Lower lobe of right lung (tissue), 2 donors: ENCODE measurements at regions not wholly inside any gene's neighbourhood (a gene's known extent, or its start where the extent isn't known, plus 50 kb on each side); places are given as distances from the start of the nearest gene placed in this dataset.
A peak's percentile ranks its signal among the peaks of the same experiment; 100 is the strongest.
"Not testable (repeated sequence)": the region's sequence is repeated elsewhere in the genome, so short reads cannot be mapped to it uniquely, and the experiment has no call there.

Source experiments
- ATAC-seq, 2 donors: fragments of 200-7000 bp; cut with Tn5 transposase; one replicate each; pipeline ENCODE4 v1.9.1; 2020 to 2022; ENCODE audit warnings: mild to moderate bottlenecking in 2 of 2, moderate library complexity in 2 of 2
- DNase-seq: peaks from one replicate; pipeline ENCODE4 v3.0.0-alpha.2; 2020
- H3K27ac ChIP-seq: fragments of 200-600 bp; one replicate; pipeline ENCODE4 v1.8.0; 2022
- H3K27me3 ChIP-seq: fragments of 200-600 bp; one replicate; pipeline ENCODE4 v1.8.0; 2022; ENCODE audit warnings: low read depth
- H3K36me3 ChIP-seq: fragments of 200-600 bp; one replicate; pipeline ENCODE4 v1.8.0; 2022; ENCODE audit warnings: mild to moderate bottlenecking
- H3K4me1 ChIP-seq: fragments of 200-600 bp; one replicate; pipeline ENCODE4 v1.8.0; 2022
- H3K4me3 ChIP-seq: fragments of 200-600 bp; one replicate; pipeline ENCODE4 v1.8.0; 2022; ENCODE audit warnings: mild to moderate bottlenecking
- H3K9me3 ChIP-seq: fragments of 200-600 bp; one replicate; pipeline ENCODE4 v1.8.0; 2022
- CTCF ChIP-seq: fragments of 200-600 bp; IDR thresholded peaks from one replicate; pipeline ENCODE4 v1.8.0; 2022; ENCODE audit warnings: antibody characterized with exemption, mild to moderate bottlenecking
- intact Hi-C: fragments of 100-400 bp; cut with DNase I; formaldehyde crosslinking; loops from one replicate; pipeline ENCODE4 v1.11.0; 2022
- donor health status: DM: no; HTN: yes; CAD: no; lungs with severe emphysema.

DNA sequence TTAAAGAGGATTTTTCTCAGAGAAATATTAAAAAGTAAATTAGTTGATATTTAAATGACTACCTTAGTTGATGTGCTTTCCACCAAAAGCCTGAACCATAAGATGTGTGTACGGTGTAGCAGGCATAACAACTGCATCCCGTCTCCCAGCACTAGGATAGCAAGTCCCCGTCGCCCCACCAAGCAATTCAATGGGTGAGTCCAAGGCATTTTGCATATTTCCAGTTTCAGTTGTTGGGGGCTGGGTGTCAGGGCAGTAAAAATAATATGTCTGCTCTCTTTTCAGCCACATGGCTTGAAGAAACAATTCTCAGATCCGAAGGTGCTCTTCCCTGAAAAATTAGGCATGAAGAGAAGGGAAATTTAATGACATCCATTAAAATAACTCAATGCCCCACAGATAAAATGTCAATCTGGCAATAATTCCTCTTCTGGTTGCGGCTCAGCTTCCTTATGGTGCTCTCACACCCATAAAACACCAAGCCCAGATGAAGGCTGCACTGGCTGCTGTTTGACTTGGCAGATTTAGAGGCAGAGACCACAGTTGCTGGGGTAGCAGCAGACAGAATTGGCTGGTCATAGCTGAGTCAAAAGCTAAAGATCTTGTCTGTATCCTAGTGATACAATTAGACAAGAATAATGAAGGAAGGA, 124.4 kb upstream of the ADCY2 start:
- Histone ChIP-seq H3K4me1 (no peaks in the 10 kb centered on the region), H3K9me3 (no peaks in the 10 kb centered on the region), H3K36me3 (no peaks in the 10 kb centered on the region), H3K4me3 (no peak overlapping the region), H3K27me3 (no peaks in the 10 kb centered on the region), H3K27ac (no peak overlapping the region)
- intact Hi-C loops, result no loop called here
- no peak for DNase-seq
- no peak for TF ChIP-seq CTCF
- ATAC-seq, result no peak

GRCh38 chr5:7272408-7272965, 123.5 kb upstream of the ADCY2 start:
- H3K27me3 ChIP-seq, result no peaks in the 10 kb centered on the region
- H3K9me3 ChIP-seq, result no peaks in the 10 kb centered on the region
- H3K4me3 ChIP-seq, result no peak overlapping the region
- DNase-seq (no peak), ATAC-seq (no peak)
- H3K36me3 ChIP-seq, result no peaks in the 10 kb centered on the region
- H3K27ac ChIP-seq, result no peak overlapping the region
- TF ChIP-seq CTCF, result no peak
- no peaks in the 10 kb centered on the region for H3K4me1 ChIP-seq
- intact Hi-C loops, result no loop called here

DNA sequence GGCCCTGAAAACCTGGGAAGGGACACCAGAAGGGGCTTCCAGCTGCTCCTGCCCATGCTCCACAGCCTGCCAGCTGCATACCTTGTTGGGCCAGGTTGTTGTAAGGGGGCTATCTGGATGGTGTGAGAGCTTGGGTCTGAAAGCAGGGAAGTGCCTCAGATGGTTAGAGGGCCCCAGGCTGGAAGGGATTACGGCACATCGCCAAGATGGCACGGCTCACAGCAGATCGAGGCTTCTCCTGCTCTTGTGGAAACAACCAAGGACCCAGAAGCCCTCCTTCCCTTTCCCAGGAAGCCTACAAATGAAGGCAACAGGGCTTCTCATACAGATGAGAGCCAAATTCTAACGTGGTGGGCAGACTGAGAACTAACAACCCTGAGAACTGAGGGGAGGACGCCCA, 121.7 kb upstream of the ADCY2 start:
- ATAC-seq, result no peak
- Histone ChIP-seq H3K9me3 (no peaks in the 10 kb centered on the region), H3K27ac (no peak overlapping the region), H3K36me3 (no peaks in the 10 kb centered on the region), H3K4me3 (no peak overlapping the region), H3K4me1 (no peaks in the 10 kb centered on the region), H3K27me3 (no peaks in the 10 kb centered on the region)
- intact Hi-C loops, result no loop called here
- TF ChIP-seq CTCF, result no peak
- DNase-seq, result no peak

DNA sequence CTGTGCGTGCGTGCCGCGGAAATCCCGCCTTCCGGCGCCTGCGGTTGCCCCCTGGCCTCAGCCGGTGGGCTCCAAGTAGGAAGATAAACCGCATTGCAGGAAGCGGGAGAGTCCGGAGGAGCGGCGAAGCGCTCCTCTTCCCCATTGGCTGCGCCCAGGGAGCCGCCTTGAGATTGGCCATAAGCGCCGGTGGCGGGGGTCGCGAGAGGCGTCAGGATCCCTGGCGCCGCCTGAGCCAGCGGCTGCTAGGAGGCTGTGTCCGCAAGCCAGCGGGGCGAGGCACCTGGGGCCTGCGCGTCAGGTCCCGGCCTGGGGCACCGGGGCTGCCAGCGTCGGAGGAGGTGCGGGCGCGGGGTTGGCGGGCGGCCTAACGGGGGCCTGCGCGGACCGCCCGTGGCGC, 106.3 kb upstream of the ADCY2 start:
- intact Hi-C loops, H3K9me3 ChIP-seq, DNase-seq, H3K36me3 ChIP-seq, H3K27ac ChIP-seq, H3K4me3 ChIP-seq, H3K27me3 ChIP-seq, H3K4me1 ChIP-seq: not testable (repeated sequence)
- peak in 1 of 2 donors; percentile 9 for ATAC-seq

DNA sequence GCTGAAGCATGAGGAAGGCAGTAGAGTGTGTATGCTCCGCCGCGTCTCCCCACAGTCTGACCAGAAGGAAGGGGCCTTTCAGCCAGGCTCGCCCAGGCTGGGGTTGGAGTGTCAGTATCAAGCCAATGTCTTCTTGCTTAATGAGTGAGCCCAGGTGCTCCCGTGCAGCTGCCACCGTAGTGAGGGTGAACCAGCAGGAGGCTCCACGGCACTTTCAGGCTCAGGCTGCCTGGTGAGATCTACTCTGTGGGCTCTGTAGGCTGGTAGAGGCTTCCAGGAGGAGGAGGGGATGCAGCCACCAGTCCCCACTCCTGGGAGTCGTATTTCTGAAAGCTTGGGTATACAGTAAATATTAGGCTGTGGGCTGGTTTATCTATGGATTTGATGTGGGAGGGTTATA, 98.1 kb upstream of the ADCY2 start:
- DNase-seq, H3K27ac ChIP-seq, H3K4me1 ChIP-seq, H3K27me3 ChIP-seq, H3K4me3 ChIP-seq, intact Hi-C loops, H3K36me3 ChIP-seq, H3K9me3 ChIP-seq, ATAC-seq: not testable (repeated sequence)

DNA sequence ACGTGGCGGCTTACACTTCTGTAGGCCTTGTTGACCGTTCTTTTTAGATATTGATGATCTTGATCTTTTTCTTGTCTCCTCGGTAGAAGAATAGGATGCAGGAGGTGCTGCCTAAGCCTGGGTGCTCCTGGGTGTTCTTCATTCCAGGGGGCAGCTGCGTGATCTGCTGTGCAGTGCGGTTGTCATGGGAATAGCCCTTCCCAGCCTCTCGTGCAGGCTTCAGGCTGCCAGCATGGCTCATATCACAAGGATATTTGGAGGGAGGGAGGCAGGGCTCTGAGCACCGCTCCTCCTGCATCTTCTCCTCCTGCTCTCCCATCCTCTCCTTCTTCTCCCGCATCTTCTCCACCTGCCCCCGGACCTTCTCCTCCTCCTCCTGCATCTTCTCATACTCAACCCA, 96.2 kb upstream of the ADCY2 start:
- ATAC-seq, H3K4me3 ChIP-seq, H3K4me1 ChIP-seq, H3K27ac ChIP-seq, H3K9me3 ChIP-seq, H3K36me3 ChIP-seq, intact Hi-C loops, DNase-seq, H3K27me3 ChIP-seq: not testable (repeated sequence)

GRCh38 chr5:7305000-7305674, 90.8 kb upstream of the ADCY2 start:
- H3K36me3 ChIP-seq, intact Hi-C loops, DNase-seq, H3K27me3 ChIP-seq, H3K4me1 ChIP-seq, H3K27ac ChIP-seq, H3K4me3 ChIP-seq, ATAC-seq, H3K9me3 ChIP-seq: not testable (repeated sequence)

- H3K36me3 ChIP-seq, H3K27ac ChIP-seq, H3K4me3 ChIP-seq, DNase-seq, ATAC-seq, H3K27me3 ChIP-seq, H3K4me1 ChIP-seq, intact Hi-C loops, H3K9me3 ChIP-seq: not testable (repeated sequence)
Measured at GRCh38 chr5:7306556-7306955, 89.4 kb upstream of the ADCY2 start.

DNA sequence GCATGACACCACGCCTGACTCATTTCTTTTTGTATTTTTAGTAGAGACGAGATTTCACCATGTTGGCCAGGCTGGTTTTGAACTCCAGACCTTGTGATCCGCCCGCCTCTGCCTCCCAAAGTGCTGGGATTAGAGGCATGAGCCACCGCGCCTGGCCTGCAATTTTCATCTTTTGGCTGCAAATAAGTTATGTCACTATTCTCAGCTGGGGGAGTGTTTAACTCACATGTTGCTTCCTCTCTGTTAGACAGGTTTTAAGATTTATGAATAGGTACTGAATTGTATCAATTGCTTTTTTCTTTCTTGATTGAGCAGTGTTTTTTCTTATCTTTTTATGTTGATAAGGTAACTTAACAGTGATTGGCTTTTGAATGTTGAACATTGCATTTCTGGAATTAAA, 88.2 kb upstream of the ADCY2 start:
- H3K4me1 ChIP-seq, H3K27ac ChIP-seq, DNase-seq, H3K27me3 ChIP-seq, ATAC-seq, H3K4me3 ChIP-seq, intact Hi-C loops, H3K9me3 ChIP-seq, H3K36me3 ChIP-seq: not testable (repeated sequence)

DNA sequence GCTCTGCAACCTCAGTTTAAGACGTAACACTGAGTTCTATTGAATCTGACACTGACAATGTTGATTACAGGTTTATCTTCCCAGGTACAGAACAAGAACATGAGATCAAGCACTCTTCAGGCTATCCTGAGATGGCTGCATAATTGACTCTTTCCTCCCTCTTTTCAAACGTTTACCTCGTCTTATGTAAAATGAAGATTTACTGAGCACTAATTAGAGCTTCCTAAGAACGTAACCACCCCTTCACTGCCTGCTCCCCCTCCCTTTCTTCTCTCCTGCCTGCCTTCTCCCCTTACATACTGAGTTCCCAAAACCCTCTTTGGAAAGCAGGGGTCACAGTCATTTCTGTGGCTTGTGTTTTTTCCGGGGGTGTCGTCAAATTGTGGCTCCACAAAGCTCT, 86.2 kb upstream of the ADCY2 start:
- H3K9me3 ChIP-seq, H3K4me3 ChIP-seq, H3K27me3 ChIP-seq, H3K36me3 ChIP-seq, H3K27ac ChIP-seq, intact Hi-C loops, H3K4me1 ChIP-seq, DNase-seq, ATAC-seq: not testable (repeated sequence)

DNA sequence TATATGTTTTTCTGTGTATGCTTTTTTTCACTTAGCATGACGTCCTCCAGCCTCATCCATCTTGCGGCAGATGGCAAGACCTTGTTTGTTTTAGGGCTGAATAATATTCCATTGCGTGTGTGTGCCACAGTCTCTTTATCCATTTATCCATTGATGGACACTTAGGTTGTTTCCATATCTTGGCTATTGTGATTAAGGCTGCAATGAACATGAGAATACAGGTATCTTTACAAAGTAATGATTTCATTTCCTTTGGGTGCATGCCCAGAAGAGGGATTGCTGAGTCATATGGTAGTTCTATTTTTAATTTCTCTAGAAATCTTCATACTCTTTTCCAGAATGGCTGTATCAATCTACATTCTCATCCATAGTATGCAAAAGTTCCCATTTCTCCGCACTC, 85.3 kb upstream of the ADCY2 start:
- ATAC-seq, H3K4me3 ChIP-seq, intact Hi-C loops, DNase-seq, H3K27me3 ChIP-seq, H3K27ac ChIP-seq, H3K36me3 ChIP-seq, H3K9me3 ChIP-seq, H3K4me1 ChIP-seq: not testable (repeated sequence)
